Fibroblast of lung (primary cell): ENCODE measurements at regions not wholly inside any gene's neighbourhood (a gene's known extent, or its start where the extent isn't known, plus 50 kb on each side); places are given as distances from the start of the nearest gene placed in this dataset.

Experiments
- DNase-seq, 2 donors: peaks; one replicate each; pipeline versions ENCODE4 v3.0.0 to v3.0.0-alpha.2; 2010; ENCODE audit warnings: low read depth in 2 of 2
- H2AFZ ChIP-seq: 2 replicates; pipeline ENCODE4 v1.5.1; 2012; ENCODE audit warnings: low read length, control low read depth, inconsistent platforms
- H3K27ac ChIP-seq: 2 replicates; pipeline ENCODE4 v1.5.1; 2011; ENCODE audit warnings: low read length, control low read depth; ENCODE audit not compliant: insufficient read depth
- H3K27me3 ChIP-seq: 2 replicates; pipeline ENCODE4 v1.5.1; 2011; ENCODE audit warnings: mild to moderate bottlenecking, low read length; ENCODE audit not compliant: control insufficient read depth, insufficient read depth
- H3K36me3 ChIP-seq: 2 replicates; pipeline ENCODE4 v1.5.1; 2011; ENCODE audit warnings: low read length; ENCODE audit not compliant: control insufficient read depth, insufficient read depth
- H3K4me1 ChIP-seq: 2 replicates; pipeline ENCODE4 v1.5.1; 2011; ENCODE audit warnings: low read length; ENCODE audit not compliant: control insufficient read depth, insufficient read depth; ENCODE audit errors: extremely low read depth
- H3K4me2 ChIP-seq: 2 replicates; pipeline ENCODE4 v1.5.1; 2011; ENCODE audit warnings: low read length, control low read depth; ENCODE audit not compliant: insufficient read depth; ENCODE audit errors: extremely low read depth
- H3K4me3 ChIP-seq, 4 experiments: fragments of 200-600 bp in 1 of 4; sonication (generic) in 1 of 4; replicated peaks in 1 of 4; 2 replicates each; pipeline ENCODE4 v1.5.1; 2011 to 2016; ENCODE audit warnings: low read length in 4 of 4, low read depth in 3 of 4, mild to moderate bottlenecking in 3 of 4, control low read depth in 2 of 4, inconsistent platforms in 1 of 4, mixed read lengths in 1 of 4; ENCODE audit not compliant: insufficient read depth in 1 of 4; ENCODE audit errors: control extremely low read depth in 1 of 4
- H3K79me2 ChIP-seq: 2 replicates; pipeline ENCODE4 v1.5.1; 2012; ENCODE audit warnings: mild to moderate bottlenecking, low read length, inconsistent platforms; ENCODE audit not compliant: control insufficient read depth, insufficient read depth
- H3K9ac ChIP-seq: 2 replicates; pipeline ENCODE4 v1.5.1; 2011; ENCODE audit warnings: mild to moderate bottlenecking, low read length, control low read depth; ENCODE audit not compliant: insufficient read depth
- H3K9me3 ChIP-seq: 2 replicates; pipeline ENCODE4 v1.5.1; 2012; ENCODE audit warnings: low read depth, low read length; ENCODE audit not compliant: control insufficient read depth, insufficient read depth
- H4K20me1 ChIP-seq: 2 replicates; pipeline ENCODE4 v1.5.1; 2011; ENCODE audit warnings: low read length; ENCODE audit not compliant: control insufficient read depth, insufficient read depth; ENCODE audit errors: extremely low read depth
- EZH2 ChIP-seq: IDR thresholded peaks from 2 replicates; pipeline ENCODE4 v1.5.1; 2012; ENCODE audit warnings: low read length, control low read depth, mild to moderate bottlenecking; ENCODE audit errors: missing control alignments
- TF ChIP-seq, protein P1 (sequence below), 2 donors: IDR thresholded peaks in 1 of 2; conservative IDR thresholded peaks in 1 of 2; 1 replicate in 1 of 2; 2 replicates in 1 of 2; pipeline ENCODE4 v1.5.1; 2011 to 2012; ENCODE audit warnings: low read length in 2 of 2, control low read depth in 1 of 2, inconsistent platforms in 1 of 2, low read depth in 1 of 2, mild to moderate bottlenecking in 1 of 2

DNA sequence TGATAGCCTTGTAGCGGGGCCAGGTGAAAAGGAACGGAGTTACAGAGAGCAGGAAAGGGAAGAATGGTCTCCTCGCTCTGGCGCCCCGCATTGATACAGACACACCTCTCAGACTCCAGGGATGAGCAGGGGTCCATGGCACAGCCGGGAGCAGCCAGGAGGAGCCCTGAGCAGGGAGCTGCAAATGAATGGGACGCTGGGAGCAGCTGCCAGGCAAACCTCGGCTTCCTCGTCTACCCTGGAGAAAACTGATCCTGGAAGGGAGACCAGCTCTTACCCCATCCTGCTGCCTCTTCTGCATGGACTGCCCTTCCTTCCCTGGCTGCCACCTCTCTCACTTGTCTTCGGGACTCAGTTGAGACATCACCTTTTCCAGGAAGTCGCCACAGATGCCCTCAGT lies 97.3 kb upstream of the MAFB start:
- no peak for DNase-seq
- no peak overlapping the region for H2AFZ ChIP-seq
- H3K27me3 ChIP-seq: no peaks in the 10 kb centered on the region
- no peaks in the 10 kb centered on the region for H3K4me1 ChIP-seq
- no peak overlapping the region for H3K4me2 ChIP-seq
- H3K4me3 ChIP-seq: no peak overlapping the region
- no peaks in the 10 kb centered on the region for H3K36me3 ChIP-seq
- no peak for TF ChIP-seq EZH2
- TF ChIP-seq, protein P1, sequence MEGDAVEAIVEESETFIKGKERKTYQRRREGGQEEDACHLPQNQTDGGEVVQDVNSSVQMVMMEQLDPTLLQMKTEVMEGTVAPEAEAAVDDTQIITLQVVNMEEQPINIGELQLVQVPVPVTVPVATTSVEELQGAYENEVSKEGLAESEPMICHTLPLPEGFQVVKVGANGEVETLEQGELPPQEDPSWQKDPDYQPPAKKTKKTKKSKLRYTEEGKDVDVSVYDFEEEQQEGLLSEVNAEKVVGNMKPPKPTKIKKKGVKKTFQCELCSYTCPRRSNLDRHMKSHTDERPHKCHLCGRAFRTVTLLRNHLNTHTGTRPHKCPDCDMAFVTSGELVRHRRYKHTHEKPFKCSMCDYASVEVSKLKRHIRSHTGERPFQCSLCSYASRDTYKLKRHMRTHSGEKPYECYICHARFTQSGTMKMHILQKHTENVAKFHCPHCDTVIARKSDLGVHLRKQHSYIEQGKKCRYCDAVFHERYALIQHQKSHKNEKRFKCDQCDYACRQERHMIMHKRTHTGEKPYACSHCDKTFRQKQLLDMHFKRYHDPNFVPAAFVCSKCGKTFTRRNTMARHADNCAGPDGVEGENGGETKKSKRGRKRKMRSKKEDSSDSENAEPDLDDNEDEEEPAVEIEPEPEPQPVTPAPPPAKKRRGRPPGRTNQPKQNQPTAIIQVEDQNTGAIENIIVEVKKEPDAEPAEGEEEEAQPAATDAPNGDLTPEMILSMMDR (conservative IDR thresholded peaks at IDR 0.05 in 1 of 2, IDR thresholded peaks at IDR 0.05 in 1 of 2; ENCODE audit: low read depth in 1 of 2, low read length in 2 of 2): no peak
- no peaks in the 10 kb centered on the region for H4K20me1 ChIP-seq
- H3K79me2 ChIP-seq: no peaks in the 10 kb centered on the region
- H3K27ac ChIP-seq: no peak overlapping the region
- H3K9ac ChIP-seq: no peak overlapping the region
- H3K9me3 ChIP-seq: no peaks in the 10 kb centered on the region

DNA sequence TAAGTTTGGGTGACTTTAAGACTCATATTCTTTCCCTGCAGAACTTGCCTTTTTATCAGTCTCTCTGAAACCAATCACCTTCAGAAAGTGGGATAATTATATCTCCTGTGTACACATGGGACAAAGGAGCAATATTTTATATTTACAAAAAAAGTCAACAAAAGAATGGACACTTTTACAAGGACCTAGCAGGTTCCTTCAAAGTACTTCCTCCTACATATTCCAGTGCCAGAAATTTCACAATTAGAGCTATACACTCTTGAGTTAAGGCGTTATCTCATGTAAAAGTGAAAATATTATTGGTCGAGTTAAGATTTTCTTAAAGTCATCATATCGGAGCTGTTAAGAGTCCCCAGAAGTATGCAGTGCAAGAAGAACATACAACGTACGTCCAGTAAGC lies 98.9 kb upstream of the MAFB start:
- Histone ChIP-seq H3K27ac (no peak overlapping the region), H3K79me2 (no peaks in the 10 kb centered on the region), H3K4me3 (no peak overlapping the region), H3K9me3 (no peaks in the 10 kb centered on the region), H3K4me1 (no peaks in the 10 kb centered on the region), H3K9ac (no peak overlapping the region), H2AFZ (no peak overlapping the region), H3K4me2 (no peak overlapping the region), H3K27me3 (no peaks in the 10 kb centered on the region), H3K36me3 (no peaks in the 10 kb centered on the region), H4K20me1 (no peaks in the 10 kb centered on the region)
- DNase-seq: no peak
- TF ChIP-seq, protein P1 (conservative IDR thresholded peaks at IDR 0.05 in 1 of 2, IDR thresholded peaks at IDR 0.05 in 1 of 2; ENCODE audit: low read depth in 1 of 2, low read length in 2 of 2): no peak
- TF ChIP-seq EZH2: no peak

DNA sequence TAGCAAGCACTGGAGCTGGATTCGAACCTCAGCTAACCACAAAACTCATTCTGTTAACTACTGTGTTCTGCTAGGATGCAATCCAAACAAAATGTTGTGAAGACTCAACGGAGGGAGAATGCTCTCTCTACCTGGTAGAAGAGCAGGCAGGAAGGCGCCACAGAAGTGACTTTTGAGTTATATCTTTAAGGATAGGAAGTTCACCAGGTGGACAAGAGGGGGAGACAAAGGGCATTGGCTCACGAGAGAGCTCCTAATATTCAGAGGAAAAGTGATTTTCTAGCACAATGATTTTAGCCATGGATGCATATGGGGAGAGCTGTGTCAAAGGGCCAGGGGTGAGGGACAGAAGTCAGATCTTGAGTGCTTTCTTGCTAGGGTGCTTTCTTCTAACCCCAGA lies 108.4 kb upstream of the MAFB start:
- Histone ChIP-seq H3K36me3 (no peaks in the 10 kb centered on the region), H2AFZ (no peak overlapping the region), H3K27ac (no peak overlapping the region), H3K9ac (no peak overlapping the region), H3K27me3 (no peaks in the 10 kb centered on the region), H3K4me3 (no peak overlapping the region), H3K79me2 (no peaks in the 10 kb centered on the region), H4K20me1 (no peaks in the 10 kb centered on the region), H3K9me3 (no peaks in the 10 kb centered on the region), H3K4me2 (no peak overlapping the region), H3K4me1 (no peaks in the 10 kb centered on the region)
- TF ChIP-seq, protein P1 (conservative IDR thresholded peaks at IDR 0.05 in 1 of 2, IDR thresholded peaks at IDR 0.05 in 1 of 2; ENCODE audit: low read depth in 1 of 2, low read length in 2 of 2): peak; percentile 56 to 64
- TF ChIP-seq EZH2: no peak
- peak; percentile 3 to 18 for DNase-seq
